LHCN-M2 (cell line): ENCODE measurements at regions not wholly inside any gene's neighbourhood (a gene's known extent, or its start where the extent isn't known, plus 50 kb on each side); places are given as distances from the start of the nearest gene placed in this dataset.

Experiments
- DNase-seq: peaks from one replicate; pipeline ENCODE4 v3.0.0-alpha.2; 2012; ENCODE audit warnings: low read depth

GRCh38 chr4:151990201-151990600 lies 229.4 kb upstream of the GATB start:
- peak; percentile 72 for DNase-seq

- DNase-seq, result no peak
Observed at GRCh38 chr4:151988591-151988990, 227.8 kb upstream of the GATB start.

GRCh38 chr4:151987606-151988005 lies 226.8 kb upstream of the GATB start:
- DNase-seq, result no peak

GRCh38 chr4:151983854-151984253 lies 223.0 kb upstream of the GATB start:
- DNase-seq, result no peak

- no peak for DNase-seq
Observed at GRCh38 chr4:151979819-151980218, 219.0 kb upstream of the GATB start.

- DNase-seq, result no peak
Observed at GRCh38 chr4:151968643-151969042, 207.8 kb upstream of the GATB start.

GRCh38 chr4:151967074-151967473 lies 206.3 kb upstream of the GATB start:
- no peak for DNase-seq

- peak; percentile 8 for DNase-seq
Observed at GRCh38 chr4:151962138-151962823, 201.5 kb upstream of the GATB start.

GRCh38 chr4:151961456-151961855 lies 200.6 kb upstream of the GATB start:
- DNase-seq, result no peak

GRCh38 chr4:151960449-151961230 lies 199.8 kb upstream of the GATB start:
- DNase-seq, result no peak

- no peak for DNase-seq
Observed at GRCh38 chr4:151957153-151957552, 196.3 kb upstream of the GATB start.

GRCh38 chr4:151955721-151956380 lies 195.0 kb upstream of the GATB start:
- DNase-seq, result peak; percentile 9

GRCh38 chr4:151953795-151954372 lies 193.1 kb upstream of the GATB start:
- no peak for DNase-seq

GRCh38 chr4:151953312-151953711 lies 192.5 kb upstream of the GATB start:
- DNase-seq, result no peak

GRCh38 chr4:151952711-151953254 lies 192.0 kb upstream of the GATB start:
- DNase-seq, result no peak

GRCh38 chr4:151952137-151952536 lies 191.3 kb upstream of the GATB start:
- DNase-seq, result no peak

GRCh38 chr4:151951671-151952050 lies 190.9 kb upstream of the GATB start:
- no peak for DNase-seq

- DNase-seq, result no peak
Observed at GRCh38 chr4:151950993-151951670, 190.3 kb upstream of the GATB start.

GRCh38 chr4:151948351-151949016 lies 187.7 kb upstream of the GATB start:
- DNase-seq, result peak; percentile 65

- no peak for DNase-seq
Observed at GRCh38 chr4:151946718-151947117, 185.9 kb upstream of the GATB start.

- no peak for DNase-seq
Observed at GRCh38 chr4:151942971-151943370, 182.2 kb upstream of the GATB start.
